Fibroblast of the aortic adventitia (primary cell): ENCODE measurements at regions not wholly inside any gene's neighbourhood (a gene's known extent, or its start where the extent isn't known, plus 50 kb on each side); places are given as distances from the start of the nearest gene placed in this dataset.

Experiments
- DNase-seq: peaks from one replicate; pipeline ENCODE4 v3.0.0-alpha.2; 2010; ENCODE audit warnings: low read depth
- H3K4me3 ChIP-seq: 2 replicates; pipeline ENCODE4 v1.5.1; 2011; ENCODE audit warnings: low read depth, mild to moderate bottlenecking, control low read depth, low read length, moderate library complexity
- CTCF ChIP-seq: IDR thresholded peaks from 2 replicates; pipeline ENCODE4 v1.5.1; 2011; ENCODE audit warnings: mild to moderate bottlenecking, low read length, control low read depth, inconsistent platforms; ENCODE audit not compliant: insufficient read depth

- DNase-seq, result no peak
- no peak for TF ChIP-seq CTCF
- no peak overlapping the region for H3K4me3 ChIP-seq
Observed at GRCh38 chr22:26757496-26757895, 100.1 kb downstream of the MIAT start.

- peak; percentile 21 for DNase-seq
- H3K4me3 ChIP-seq, result no peak overlapping the region
- no peak for TF ChIP-seq CTCF
Observed at GRCh38 chr22:26762503-26763472, 105.4 kb downstream of the MIAT start.

- no peak overlapping the region for H3K4me3 ChIP-seq
- no peak for TF ChIP-seq CTCF
- peak; percentile 57 for DNase-seq
Observed at GRCh38 chr22:26763633-26764361, 106.4 kb downstream of the MIAT start.

- TF ChIP-seq CTCF, result no peak
- H3K4me3 ChIP-seq, result no peak overlapping the region
- DNase-seq, result no peak
Observed at GRCh38 chr22:26766510-26767350, 109.3 kb downstream of the MIAT start.

- H3K4me3 ChIP-seq, result no peak overlapping the region
- no peak for TF ChIP-seq CTCF
- DNase-seq, result no peak
Observed at GRCh38 chr22:26767351-26768155, 110.2 kb downstream of the MIAT start.

GRCh38 chr22:26768156-26768515 lies 110.7 kb downstream of the MIAT start:
- no peak for DNase-seq
- H3K4me3 ChIP-seq, result no peak overlapping the region

More at GRCh38 chr22:26768156-26768515, 110.7 kb downstream of the MIAT start:
- no peak for TF ChIP-seq CTCF
